ENCODE measurements at regions not wholly inside any gene's neighbourhood (a gene's known extent, or its start where the extent isn't known, plus 50 kb on each side); places are given as distances from the start of the nearest gene placed in this dataset.

- H3K9ac ChIP-seq (ENCODE audit: low read depth, low read length), result no peak overlapping the region
- no peaks in the 10 kb centered on the region for H3K9me3 ChIP-seq (ENCODE audit: insufficient read depth, low read length, severe bottlenecking)
- no peak overlapping the region for H2AFZ ChIP-seq (ENCODE audit: low read depth, low read length)
- no peak overlapping the region for H3K4me2 ChIP-seq (ENCODE audit: insufficient read depth, low read length)
- H3K36me3 ChIP-seq (ENCODE audit: insufficient read depth, low read length), result no peaks in the 10 kb centered on the region
- DNase-seq (no peak), ATAC-seq (ENCODE audit: insufficient read depth, low read depth) (no peak)
- H4K20me1 ChIP-seq (ENCODE audit: insufficient read depth, low read length), result no peaks in the 10 kb centered on the region
- H3K27me3 ChIP-seq (ENCODE audit: insufficient read depth, low read length, poor library complexity), result peaks cover 17% of the 10 kb centered on the region
- H3K4me3 ChIP-seq (ENCODE audit: low read depth in 1 of 2, low read length in 2 of 2), result no peak overlapping the region
- no peak overlapping the region for H3K27ac ChIP-seq (ENCODE audit: low read length)
- no peaks in the 10 kb centered on the region for H3K79me2 ChIP-seq (ENCODE audit: insufficient read depth, low read length)
- H3K4me1 ChIP-seq (ENCODE audit: insufficient read depth, low read length), result no peaks in the 10 kb centered on the region
- no peak for TF ChIP-seq CTCF (IDR thresholded peaks at IDR 0.05; ENCODE audit: borderline replicate concordance, extremely low read depth, low read length, poor library complexity, severe bottlenecking)
- no peak for TF ChIP-seq EZH2 (IDR thresholded peaks at IDR 0.05; ENCODE audit: borderline replicate concordance, low read depth, low read length, severe bottlenecking)
Measured at GRCh38 chr2:136407117-136407951, 289.4 kb upstream of the CXCR4 start.

- no peaks in the 10 kb centered on the region for H4K20me1 ChIP-seq (ENCODE audit: insufficient read depth, low read length)
- peaks cover 17% of the 10 kb centered on the region for H3K27me3 ChIP-seq (ENCODE audit: insufficient read depth, low read length, poor library complexity)
- H3K4me1 ChIP-seq (ENCODE audit: insufficient read depth, low read length), result no peaks in the 10 kb centered on the region
- no peak overlapping the region for H3K9ac ChIP-seq (ENCODE audit: low read depth, low read length)
- H3K79me2 ChIP-seq (ENCODE audit: insufficient read depth, low read length), result no peaks in the 10 kb centered on the region
- H2AFZ ChIP-seq (ENCODE audit: low read depth, low read length), result no peak overlapping the region
- H3K4me3 ChIP-seq (ENCODE audit: low read depth in 1 of 2, low read length in 2 of 2), result no peak overlapping the region
- H3K27ac ChIP-seq (ENCODE audit: low read length), result no peak overlapping the region
- H3K4me2 ChIP-seq (ENCODE audit: insufficient read depth, low read length), result no peak overlapping the region
- H3K9me3 ChIP-seq (ENCODE audit: insufficient read depth, low read length, severe bottlenecking), result no peaks in the 10 kb centered on the region
- no peaks in the 10 kb centered on the region for H3K36me3 ChIP-seq (ENCODE audit: insufficient read depth, low read length)
- TF ChIP-seq CTCF (IDR thresholded peaks at IDR 0.05; ENCODE audit: borderline replicate concordance, extremely low read depth, low read length, poor library complexity, severe bottlenecking), result no peak
- no peak for TF ChIP-seq EZH2 (IDR thresholded peaks at IDR 0.05; ENCODE audit: borderline replicate concordance, low read depth, low read length, severe bottlenecking)
- DNase-seq (no peak), ATAC-seq (ENCODE audit: insufficient read depth, low read depth) (no peak; the same call in 2 of the 3 replicates)
Measured at GRCh38 chr2:136404925-136405324, 287.0 kb upstream of the CXCR4 start.

GRCh38 chr2:136404176-136404575 lies 286.2 kb upstream of the CXCR4 start:
- no peak overlapping the region for H3K4me3 ChIP-seq (ENCODE audit: low read depth in 1 of 2, low read length in 2 of 2)
- TF ChIP-seq EZH2 (IDR thresholded peaks at IDR 0.05; ENCODE audit: borderline replicate concordance, low read depth, low read length, severe bottlenecking), result no peak
- TF ChIP-seq CTCF (IDR thresholded peaks at IDR 0.05; ENCODE audit: borderline replicate concordance, extremely low read depth, low read length, poor library complexity, severe bottlenecking), result no peak
- H3K36me3 ChIP-seq (ENCODE audit: insufficient read depth, low read length), result no peaks in the 10 kb centered on the region
- H3K79me2 ChIP-seq (ENCODE audit: insufficient read depth, low read length), result no peaks in the 10 kb centered on the region
- H3K27me3 ChIP-seq (ENCODE audit: insufficient read depth, low read length, poor library complexity), result peaks cover 17% of the 10 kb centered on the region
- DNase-seq (no peak), ATAC-seq (ENCODE audit: insufficient read depth, low read depth) (no peak)
- no peak overlapping the region for H3K27ac ChIP-seq (ENCODE audit: low read length)
- H4K20me1 ChIP-seq (ENCODE audit: insufficient read depth, low read length), result no peaks in the 10 kb centered on the region
- H2AFZ ChIP-seq (ENCODE audit: low read depth, low read length), result no peak overlapping the region
- H3K9ac ChIP-seq (ENCODE audit: low read depth, low read length), result no peak overlapping the region
- no peaks in the 10 kb centered on the region for H3K4me1 ChIP-seq (ENCODE audit: insufficient read depth, low read length)
- no peaks in the 10 kb centered on the region for H3K9me3 ChIP-seq (ENCODE audit: insufficient read depth, low read length, severe bottlenecking)
- H3K4me2 ChIP-seq (ENCODE audit: insufficient read depth, low read length), result no peak overlapping the region

All from DND-41 (cell line).